Stomach (tissue), 4 donors: ENCODE measurements at regions not wholly inside any gene's neighbourhood (a gene's known extent, or its start where the extent isn't known, plus 50 kb on each side); places are given as distances from the start of the nearest gene placed in this dataset.

ENCODE experiments used
- CTCF ChIP-seq, 7 experiments: fragments of 450-650 bp in 4 of 7; fragments of 200-600 bp in 3 of 7; sonication (generic) in 3 of 7; IDR thresholded peaks; one replicate each; pipeline ENCODE4 v1.5.1; 2016 to 2019; ENCODE audit warnings: antibody characterized with exemption in 7 of 7, control low read depth in 2 of 7, mild to moderate bottlenecking in 1 of 7
- POLR2A ChIP-seq, 4 donors: fragments of 450-650 bp; IDR thresholded peaks; one replicate each; pipeline ENCODE4 v1.6.1; 2016; ENCODE audit warnings: antibody characterized with exemption in 4 of 4, control low read depth in 2 of 4, mild to moderate bottlenecking in 1 of 4, moderate library complexity in 1 of 4

GRCh38 chr12:58270966-58271705, 329.8 kb downstream of the ATP23 start:
- TF ChIP-seq CTCF (IDR thresholded peaks at IDR 0.05) (no peak), POLR2A (IDR thresholded peaks at IDR 0.05) (no peak)
